ENCODE measurements at regions not wholly inside any gene's neighbourhood (a gene's known extent, or its start where the extent isn't known, plus 50 kb on each side); places are given as distances from the start of the nearest gene placed in this dataset.

GRCh38 chr2:239473211-239473805, 72.5 kb upstream of the HDAC4 start:
- CTCF ChIA-PET, result no interaction called here
- Histone ChIP-seq H3K27ac (ENCODE audit: extremely low read depth, low read depth, low read length) (no peak overlapping the region), H3K4me3 (ENCODE audit: low read depth, low read length) (no peak overlapping the region), H3K4me1 (ENCODE audit: control insufficient read depth, insufficient read depth, low read length) (no peaks in the 10 kb centered on the region), H3K36me3 (ENCODE audit: control insufficient read depth in 2 of 2, insufficient read depth in 1 of 2, low read length in 2 of 2) (no peaks in the 10 kb centered on the region), H3K9me3 (ENCODE audit: control insufficient read depth, insufficient read depth, low read depth, low read length) (no peaks in the 10 kb centered on the region)
- POLR2A ChIA-PET, result no interaction called here
- TF ChIP-seq ZNF521 (tag by site-specific recombination; IDR thresholded peaks at IDR 0.05), result no peak
- no peak for TF ChIP-seq ZNF48 (tag by site-specific recombination; IDR thresholded peaks at IDR 0.05)

DNA sequence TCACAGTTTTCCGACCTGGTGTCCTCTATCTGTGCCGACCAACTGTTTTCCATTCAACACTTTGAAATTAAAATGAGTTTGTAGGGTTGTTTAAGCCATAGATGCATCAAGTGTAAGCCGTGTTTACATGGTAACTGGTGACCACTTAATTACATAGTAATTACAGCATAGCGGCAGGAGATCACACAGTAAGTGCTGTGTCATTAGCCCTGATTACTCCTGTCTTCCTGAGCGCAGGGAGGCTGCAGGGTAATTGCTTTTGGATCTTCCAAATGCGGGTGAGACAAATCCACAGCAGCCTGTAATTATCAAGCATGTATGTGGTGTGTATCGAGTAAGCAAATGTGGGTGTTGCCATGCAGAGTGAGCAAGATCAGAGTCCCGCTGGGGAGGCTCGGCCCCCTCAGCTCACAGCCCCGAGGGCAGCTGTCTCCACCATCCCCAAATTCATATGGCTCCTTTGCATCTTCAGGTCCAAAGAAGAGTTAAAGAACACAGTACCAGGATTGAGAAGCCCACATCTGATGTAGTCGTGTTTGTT, 71.5 kb upstream of the HDAC4 start:
- no peaks in the 10 kb centered on the region for H3K9me3 ChIP-seq (ENCODE audit: control insufficient read depth, insufficient read depth, low read depth, low read length)
- POLR2A ChIA-PET, result no interaction called here
- CTCF ChIA-PET, result no interaction called here
- TF ChIP-seq ZNF585B (tag by site-specific recombination; IDR thresholded peaks at IDR 0.05) (no peak), ZNF510 (tag by site-specific recombination; IDR thresholded peaks at IDR 0.05; ENCODE audit: insufficient replicate concordance) (no peak), ZNF391 (tag by site-specific recombination; IDR thresholded peaks at IDR 0.05; ENCODE audit: borderline replicate concordance, low read depth) (no peak), SP7 (tag by site-specific recombination; IDR thresholded peaks at IDR 0.05) (peak; percentile 94), YY1 (tag by site-specific recombination; IDR thresholded peaks at IDR 0.05) (no peak)
- TF ChIP-seq, protein P1, sequence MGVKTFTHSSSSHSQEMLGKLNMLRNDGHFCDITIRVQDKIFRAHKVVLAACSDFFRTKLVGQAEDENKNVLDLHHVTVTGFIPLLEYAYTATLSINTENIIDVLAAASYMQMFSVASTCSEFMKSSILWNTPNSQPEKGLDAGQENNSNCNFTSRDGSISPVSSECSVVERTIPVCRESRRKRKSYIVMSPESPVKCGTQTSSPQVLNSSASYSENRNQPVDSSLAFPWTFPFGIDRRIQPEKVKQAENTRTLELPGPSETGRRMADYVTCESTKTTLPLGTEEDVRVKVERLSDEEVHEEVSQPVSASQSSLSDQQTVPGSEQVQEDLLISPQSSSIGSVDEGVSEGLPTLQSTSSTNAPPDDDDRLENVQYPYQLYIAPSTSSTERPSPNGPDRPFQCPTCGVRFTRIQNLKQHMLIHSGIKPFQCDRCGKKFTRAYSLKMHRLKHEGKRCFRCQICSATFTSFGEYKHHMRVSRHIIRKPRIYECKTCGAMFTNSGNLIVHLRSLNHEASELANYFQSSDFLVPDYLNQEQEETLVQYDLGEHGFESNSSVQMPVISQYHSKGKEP (tag by site-specific recombination; IDR thresholded peaks at IDR 0.05), result no peak
- no peak overlapping the region for H3K27ac ChIP-seq (ENCODE audit: extremely low read depth, low read depth, low read length)
- H3K4me3 ChIP-seq (ENCODE audit: low read depth, low read length), result no peak overlapping the region
- no peaks in the 10 kb centered on the region for H3K4me1 ChIP-seq (ENCODE audit: control insufficient read depth, insufficient read depth, low read length)
- H3K36me3 ChIP-seq (ENCODE audit: control insufficient read depth in 2 of 2, insufficient read depth in 1 of 2, low read length in 2 of 2), result no peaks in the 10 kb centered on the region

GRCh38 chr2:239471011-239471792, 70.4 kb upstream of the HDAC4 start:
- CTCF ChIA-PET, result no interaction called here
- POLR2A ChIA-PET, result no interaction called here
- TF ChIP-seq, protein P2, sequence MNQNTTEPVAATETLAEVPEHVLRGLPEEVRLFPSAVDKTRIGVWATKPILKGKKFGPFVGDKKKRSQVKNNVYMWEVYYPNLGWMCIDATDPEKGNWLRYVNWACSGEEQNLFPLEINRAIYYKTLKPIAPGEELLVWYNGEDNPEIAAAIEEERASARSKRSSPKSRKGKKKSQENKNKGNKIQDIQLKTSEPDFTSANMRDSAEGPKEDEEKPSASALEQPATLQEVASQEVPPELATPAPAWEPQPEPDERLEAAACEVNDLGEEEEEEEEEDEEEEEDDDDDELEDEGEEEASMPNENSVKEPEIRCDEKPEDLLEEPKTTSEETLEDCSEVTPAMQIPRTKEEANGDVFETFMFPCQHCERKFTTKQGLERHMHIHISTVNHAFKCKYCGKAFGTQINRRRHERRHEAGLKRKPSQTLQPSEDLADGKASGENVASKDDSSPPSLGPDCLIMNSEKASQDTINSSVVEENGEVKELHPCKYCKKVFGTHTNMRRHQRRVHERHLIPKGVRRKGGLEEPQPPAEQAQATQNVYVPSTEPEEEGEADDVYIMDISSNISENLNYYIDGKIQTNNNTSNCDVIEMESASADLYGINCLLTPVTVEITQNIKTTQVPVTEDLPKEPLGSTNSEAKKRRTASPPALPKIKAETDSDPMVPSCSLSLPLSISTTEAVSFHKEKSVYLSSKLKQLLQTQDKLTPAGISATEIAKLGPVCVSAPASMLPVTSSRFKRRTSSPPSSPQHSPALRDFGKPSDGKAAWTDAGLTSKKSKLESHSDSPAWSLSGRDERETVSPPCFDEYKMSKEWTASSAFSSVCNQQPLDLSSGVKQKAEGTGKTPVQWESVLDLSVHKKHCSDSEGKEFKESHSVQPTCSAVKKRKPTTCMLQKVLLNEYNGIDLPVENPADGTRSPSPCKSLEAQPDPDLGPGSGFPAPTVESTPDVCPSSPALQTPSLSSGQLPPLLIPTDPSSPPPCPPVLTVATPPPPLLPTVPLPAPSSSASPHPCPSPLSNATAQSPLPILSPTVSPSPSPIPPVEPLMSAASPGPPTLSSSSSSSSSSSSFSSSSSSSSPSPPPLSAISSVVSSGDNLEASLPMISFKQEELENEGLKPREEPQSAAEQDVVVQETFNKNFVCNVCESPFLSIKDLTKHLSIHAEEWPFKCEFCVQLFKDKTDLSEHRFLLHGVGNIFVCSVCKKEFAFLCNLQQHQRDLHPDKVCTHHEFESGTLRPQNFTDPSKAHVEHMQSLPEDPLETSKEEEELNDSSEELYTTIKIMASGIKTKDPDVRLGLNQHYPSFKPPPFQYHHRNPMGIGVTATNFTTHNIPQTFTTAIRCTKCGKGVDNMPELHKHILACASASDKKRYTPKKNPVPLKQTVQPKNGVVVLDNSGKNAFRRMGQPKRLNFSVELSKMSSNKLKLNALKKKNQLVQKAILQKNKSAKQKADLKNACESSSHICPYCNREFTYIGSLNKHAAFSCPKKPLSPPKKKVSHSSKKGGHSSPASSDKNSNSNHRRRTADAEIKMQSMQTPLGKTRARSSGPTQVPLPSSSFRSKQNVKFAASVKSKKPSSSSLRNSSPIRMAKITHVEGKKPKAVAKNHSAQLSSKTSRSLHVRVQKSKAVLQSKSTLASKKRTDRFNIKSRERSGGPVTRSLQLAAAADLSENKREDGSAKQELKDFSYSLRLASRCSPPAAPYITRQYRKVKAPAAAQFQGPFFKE (tag by site-specific recombination; IDR thresholded peaks at IDR 0.05; ENCODE audit: borderline replicate concordance), result no peak
- TF ChIP-seq ZNF560 (tag by site-specific recombination; IDR thresholded peaks at IDR 0.05; ENCODE audit: borderline replicate concordance), result no peak
- TF ChIP-seq ZNF639 (tag by site-specific recombination; IDR thresholded peaks at IDR 0.05), result no peak
- TF ChIP-seq ZBTB48 (tag by site-specific recombination; IDR thresholded peaks at IDR 0.05), result no peak
- TF ChIP-seq ZNF677 (tag by site-specific recombination; IDR thresholded peaks at IDR 0.05), result no peak
- TF ChIP-seq IKZF3 (tag by site-specific recombination; IDR thresholded peaks at IDR 0.05), result no peak
- TF ChIP-seq, protein P3, sequence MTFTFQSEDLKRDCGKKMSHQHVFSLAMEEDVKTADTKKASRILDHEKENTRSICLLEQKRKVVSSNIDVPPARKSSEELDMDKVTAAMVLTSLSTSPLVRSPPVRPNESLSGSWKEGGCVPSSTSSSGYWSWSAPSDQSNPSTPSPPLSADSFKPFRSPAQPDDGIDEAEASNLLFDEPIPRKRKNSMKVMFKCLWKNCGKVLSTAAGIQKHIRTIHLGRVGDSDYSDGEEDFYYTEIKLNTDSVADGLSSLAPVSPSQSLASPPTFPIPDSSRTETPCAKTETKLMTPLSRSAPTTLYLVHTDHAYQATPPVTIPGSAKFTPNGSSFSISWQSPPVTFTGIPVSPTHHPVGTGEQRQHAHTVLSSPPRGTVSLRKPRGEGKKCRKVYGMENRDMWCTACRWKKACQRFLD (tag by site-specific recombination; IDR thresholded peaks at IDR 0.05), result no peak
- TF ChIP-seq, protein P4, sequence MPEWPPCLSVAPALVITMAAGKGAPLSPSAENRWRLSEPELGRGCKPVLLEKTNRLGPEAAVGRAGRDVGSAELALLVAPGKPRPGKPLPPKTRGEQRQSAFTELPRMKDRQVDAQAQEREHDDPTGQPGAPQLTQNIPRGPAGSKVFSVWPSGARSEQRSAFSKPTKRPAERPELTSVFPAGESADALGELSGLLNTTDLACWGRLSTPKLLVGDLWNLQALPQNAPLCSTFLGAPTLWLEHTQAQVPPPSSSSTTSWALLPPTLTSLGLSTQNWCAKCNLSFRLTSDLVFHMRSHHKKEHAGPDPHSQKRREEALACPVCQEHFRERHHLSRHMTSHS (tag by site-specific recombination; IDR thresholded peaks at IDR 0.05), result no peak
- H3K9me3 ChIP-seq (ENCODE audit: control insufficient read depth, insufficient read depth, low read depth, low read length), result no peaks in the 10 kb centered on the region
- no peaks in the 10 kb centered on the region for H3K4me1 ChIP-seq (ENCODE audit: control insufficient read depth, insufficient read depth, low read length)
- H3K4me3 ChIP-seq (ENCODE audit: low read depth, low read length), result no peak overlapping the region
- H3K36me3 ChIP-seq (ENCODE audit: control insufficient read depth in 2 of 2, insufficient read depth in 1 of 2, low read length in 2 of 2), result no peaks in the 10 kb centered on the region
- no peak overlapping the region for H3K27ac ChIP-seq (ENCODE audit: extremely low read depth, low read depth, low read length)

Data from HEK293 (cell line).